ENCODE measurements at regions not wholly inside any gene's neighbourhood (a gene's known extent, or its start where the extent isn't known, plus 50 kb on each side); places are given as distances from the start of the nearest gene placed in this dataset.
"Not testable (repeated sequence)": the region's sequence is repeated elsewhere in the genome, so short reads cannot be mapped to it uniquely, and the experiment has no call there.

- H3K27me3 ChIP-seq (ENCODE audit: control insufficient read depth, insufficient read depth, low read length) = no peaks in the 10 kb centered on the region
- no peaks in the 10 kb centered on the region for H3K36me3 ChIP-seq (ENCODE audit: control insufficient read depth, insufficient read depth, low read length)
- no peaks in the 10 kb centered on the region for H3K4me1 ChIP-seq (ENCODE audit: control insufficient read depth, insufficient read depth, low read length)
- WGBS (ENCODE audit: insufficient coverage, insufficient read length) = no CpG with 5 or more reads among the region's 2 CpGs
- no peak overlapping the region for H3K4me3 ChIP-seq (ENCODE audit: low read length)
- DNase-seq (ENCODE audit: low read depth, low spot score) = no peak
- no peaks in the 10 kb centered on the region for H3K9me3 ChIP-seq (ENCODE audit: control insufficient read depth, insufficient read depth, low read length)
- H3K27ac ChIP-seq (ENCODE audit: low read length) = no peak overlapping the region
These were observed 528.1 kb downstream of the KIF20B start for GRCh38 chr10:90229486-90229885.

DNA sequence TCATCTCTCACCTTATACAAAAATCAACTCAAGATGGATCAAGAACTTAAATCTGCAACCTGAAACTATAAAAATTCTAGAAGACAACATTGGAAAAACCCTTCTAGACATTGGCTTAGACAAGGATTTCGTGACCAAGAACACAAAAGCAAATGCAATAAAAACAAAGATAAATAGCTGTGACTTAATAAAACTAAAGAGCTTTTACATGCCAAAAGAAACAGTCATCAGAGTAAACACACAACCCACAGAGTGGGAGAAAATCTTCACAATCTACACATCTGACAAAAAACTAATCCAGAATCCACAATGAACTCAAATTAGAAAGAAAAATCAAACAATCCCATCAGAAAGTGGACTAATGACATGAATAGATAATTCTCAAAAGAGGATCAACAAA is 532.4 kb downstream of the KIF20B start:
- not testable (repeated sequence) for H3K36me3 ChIP-seq (ENCODE audit: control insufficient read depth, insufficient read depth, low read length); H3K27ac ChIP-seq (ENCODE audit: low read length); H3K27me3 ChIP-seq (ENCODE audit: control insufficient read depth, insufficient read depth, low read length); H3K4me3 ChIP-seq (ENCODE audit: low read length); H3K9me3 ChIP-seq (ENCODE audit: control insufficient read depth, insufficient read depth, low read length); DNase-seq (ENCODE audit: low read depth, low spot score); H3K4me1 ChIP-seq (ENCODE audit: control insufficient read depth, insufficient read depth, low read length)
- WGBS (ENCODE audit: insufficient coverage, insufficient read length) = no CpG with 5 or more reads among the region's 1 CpG

- H3K4me3 ChIP-seq (ENCODE audit: low read length) = no peak overlapping the region
- no peaks in the 10 kb centered on the region for H3K4me1 ChIP-seq (ENCODE audit: control insufficient read depth, insufficient read depth, low read length)
- no peaks in the 10 kb centered on the region for H3K9me3 ChIP-seq (ENCODE audit: control insufficient read depth, insufficient read depth, low read length)
- H3K36me3 ChIP-seq (ENCODE audit: control insufficient read depth, insufficient read depth, low read length) = no peaks in the 10 kb centered on the region
- no peak for DNase-seq (ENCODE audit: low read depth, low spot score)
- no peak overlapping the region for H3K27ac ChIP-seq (ENCODE audit: low read length)
- no CpG with 5 or more reads among the region's 2 CpGs for WGBS (ENCODE audit: insufficient coverage, insufficient read length)
- no peaks in the 10 kb centered on the region for H3K27me3 ChIP-seq (ENCODE audit: control insufficient read depth, insufficient read depth, low read length)
These were observed 544.2 kb downstream of the KIF20B start for GRCh38 chr10:90245623-90246022.

GRCh38 chr10:90250784-90251183 is 549.4 kb downstream of the KIF20B start:
- H3K36me3 ChIP-seq (ENCODE audit: control insufficient read depth, insufficient read depth, low read length); DNase-seq (ENCODE audit: low read depth, low spot score): not testable (repeated sequence)
- WGBS (ENCODE audit: insufficient coverage, insufficient read length) = no CpG with 5 or more reads among the region's 16 CpGs

GRCh38 chr10:90269699-90270098 is 568.3 kb downstream of the KIF20B start:
- no peak overlapping the region for H3K27ac ChIP-seq (ENCODE audit: low read length)
- no peaks in the 10 kb centered on the region for H3K36me3 ChIP-seq (ENCODE audit: control insufficient read depth, insufficient read depth, low read length)
- H3K4me3 ChIP-seq (ENCODE audit: low read length) = no peak overlapping the region
- H3K4me1 ChIP-seq (ENCODE audit: control insufficient read depth, insufficient read depth, low read length) = no peaks in the 10 kb centered on the region
- no peak for DNase-seq (ENCODE audit: low read depth, low spot score)
- H3K27me3 ChIP-seq (ENCODE audit: control insufficient read depth, insufficient read depth, low read length) = no peaks in the 10 kb centered on the region
- no peaks in the 10 kb centered on the region for H3K9me3 ChIP-seq (ENCODE audit: control insufficient read depth, insufficient read depth, low read length)
- WGBS (ENCODE audit: insufficient coverage, insufficient read length) = no CpG with 5 or more reads among the region's 2 CpGs

More at GRCh38 chr10:90250784-90251183, 549.4 kb downstream of the KIF20B start:
- not testable (repeated sequence) for H3K4me1 ChIP-seq (ENCODE audit: control insufficient read depth, insufficient read depth, low read length); H3K9me3 ChIP-seq (ENCODE audit: control insufficient read depth, insufficient read depth, low read length); H3K27me3 ChIP-seq (ENCODE audit: control insufficient read depth, insufficient read depth, low read length); H3K4me3 ChIP-seq (ENCODE audit: low read length); H3K27ac ChIP-seq (ENCODE audit: low read length)

GRCh38 chr10:90274721-90275468 is 573.5 kb downstream of the KIF20B start:
- WGBS (ENCODE audit: insufficient coverage, insufficient read length) = no CpG with 5 or more reads among the region's 5 CpGs
- Histone ChIP-seq H3K4me1 (ENCODE audit: control insufficient read depth, insufficient read depth, low read length) (no peaks in the 10 kb centered on the region), H3K4me3 (ENCODE audit: low read length) (no peak overlapping the region), H3K27me3 (ENCODE audit: control insufficient read depth, insufficient read depth, low read length) (no peaks in the 10 kb centered on the region), H3K36me3 (ENCODE audit: control insufficient read depth, insufficient read depth, low read length) (no peaks in the 10 kb centered on the region), H3K27ac (ENCODE audit: low read length) (no peak overlapping the region), H3K9me3 (ENCODE audit: control insufficient read depth, insufficient read depth, low read length) (no peaks in the 10 kb centered on the region)
- DNase-seq (ENCODE audit: low read depth, low spot score) = no peak

DNA sequence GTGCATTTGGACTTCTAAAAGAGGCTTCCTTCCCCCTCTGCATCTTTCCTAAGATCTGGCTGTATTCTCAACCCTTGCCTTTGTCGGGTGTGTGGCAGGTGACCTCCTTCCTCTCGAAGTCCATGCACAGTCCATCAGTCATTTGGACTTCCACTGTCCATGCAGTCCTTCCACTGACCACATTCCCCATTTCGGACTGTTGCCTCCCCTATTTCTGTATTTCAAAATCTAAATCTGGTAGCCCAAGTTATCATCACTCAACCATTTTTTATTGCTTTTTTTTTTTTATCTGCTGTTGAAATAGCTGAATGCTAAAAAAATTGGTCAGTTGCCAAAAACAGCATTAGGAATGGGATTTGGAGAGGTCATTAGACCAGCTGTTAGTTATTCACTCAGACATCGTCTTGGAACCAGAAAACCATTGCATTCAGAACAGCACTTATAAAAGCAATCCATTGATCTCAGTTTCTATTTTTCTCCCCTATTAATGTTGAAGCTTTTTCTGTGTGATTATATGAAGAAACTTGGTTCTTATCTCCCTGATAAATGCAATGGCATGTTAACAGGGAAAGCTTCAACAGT is 575.6 kb downstream of the KIF20B start:
- H3K27me3 ChIP-seq (ENCODE audit: control insufficient read depth, insufficient read depth, low read length) = no peaks in the 10 kb centered on the region
- no CpG with 5 or more reads among the region's 4 CpGs for whole genome bisulfite sequencing (ENCODE audit: insufficient coverage, insufficient read length)
- no peak for DNase-seq (ENCODE audit: low read depth, low spot score)

DNA sequence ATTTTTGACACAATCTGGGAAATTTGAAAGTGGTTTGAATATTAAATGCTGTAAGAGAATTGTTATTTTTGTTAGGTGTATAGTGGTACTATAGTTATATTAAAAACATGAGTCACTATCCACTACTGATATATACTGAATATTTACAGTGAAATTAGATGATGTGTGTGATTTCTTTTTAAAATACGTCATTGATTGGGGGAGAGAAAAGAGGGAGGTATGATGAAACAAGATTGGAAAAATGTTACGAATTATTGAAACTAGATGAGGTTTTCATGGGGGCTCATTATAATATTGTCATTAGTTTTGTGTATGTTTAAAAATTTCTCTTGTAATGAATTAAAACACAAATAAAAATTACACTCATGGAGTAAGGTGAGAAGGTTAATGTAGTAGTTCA is 571.4 kb downstream of the HTR7 start:
- 100% methylated on average over 2 of the region's 2 CpGs for WGBS (ENCODE audit: insufficient coverage, insufficient read length)
- H3K4me1 ChIP-seq (ENCODE audit: control insufficient read depth, insufficient read depth, low read length) = no peaks in the 10 kb centered on the region

More for the DNA sequence above, 575.6 kb downstream of the KIF20B start:
- Histone ChIP-seq H3K4me1 (ENCODE audit: control insufficient read depth, insufficient read depth, low read length) (no peaks in the 10 kb centered on the region), H3K36me3 (ENCODE audit: control insufficient read depth, insufficient read depth, low read length) (no peaks in the 10 kb centered on the region), H3K9me3 (ENCODE audit: control insufficient read depth, insufficient read depth, low read length) (no peaks in the 10 kb centered on the region), H3K27ac (ENCODE audit: low read length) (no peak overlapping the region), H3K4me3 (ENCODE audit: low read length) (no peak overlapping the region)

DNA sequence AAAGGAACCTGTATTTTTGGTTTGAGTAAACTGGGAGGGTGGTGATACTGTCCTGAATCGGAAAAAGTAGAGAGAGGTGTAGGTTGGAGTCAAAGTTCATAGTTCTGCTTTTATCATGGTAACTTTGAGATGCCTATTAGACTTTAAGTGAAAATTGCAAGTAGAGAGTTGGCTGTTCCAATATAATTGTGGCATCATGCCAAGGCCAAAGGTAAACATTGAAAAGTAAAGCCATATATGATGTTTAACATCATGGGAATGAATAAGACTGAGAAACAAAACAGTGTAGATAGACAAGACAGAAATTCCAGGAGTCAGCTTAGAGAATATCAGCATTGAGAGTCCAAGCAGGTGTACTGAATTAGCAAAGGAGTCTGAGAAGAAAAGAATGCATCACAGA is 570.9 kb downstream of the HTR7 start:
- H3K4me3 ChIP-seq (ENCODE audit: low read length) = no peak overlapping the region
- H3K27ac ChIP-seq (ENCODE audit: low read length) = no peak overlapping the region
- no peaks in the 10 kb centered on the region for H3K4me1 ChIP-seq (ENCODE audit: control insufficient read depth, insufficient read depth, low read length)
- peaks cover 2% of the 10 kb centered on the region; the same call in 1 of the 2 replicates for H3K36me3 ChIP-seq (ENCODE audit: control insufficient read depth, insufficient read depth, low read length)
- no peaks in the 10 kb centered on the region for H3K9me3 ChIP-seq (ENCODE audit: control insufficient read depth, insufficient read depth, low read length)
- no CpG with 5 or more reads among the region's 1 CpG for WGBS (ENCODE audit: insufficient coverage, insufficient read length)
- no peak for DNase-seq (ENCODE audit: low read depth, low spot score)
- 0 out of 2 replicates have a peak, but pooled peaks cover 1% of the 10 kb centered on the region for H3K27me3 ChIP-seq (ENCODE audit: control insufficient read depth, insufficient read depth, low read length)

More for the DNA sequence above, 571.4 kb downstream of the HTR7 start:
- H3K27me3 ChIP-seq (ENCODE audit: control insufficient read depth, insufficient read depth, low read length) = 0 out of 2 replicates have a peak, but pooled peaks cover 1% of the 10 kb centered on the region
- H3K4me3 ChIP-seq (ENCODE audit: low read length) = no peak overlapping the region
- no peaks in the 10 kb centered on the region for H3K9me3 ChIP-seq (ENCODE audit: control insufficient read depth, insufficient read depth, low read length)
- DNase-seq (ENCODE audit: low read depth, low spot score) = no peak
- H3K27ac ChIP-seq (ENCODE audit: low read length) = no peak overlapping the region
- peaks cover 2% of the 10 kb centered on the region; the same call in 1 of the 2 replicates for H3K36me3 ChIP-seq (ENCODE audit: control insufficient read depth, insufficient read depth, low read length)

DNA sequence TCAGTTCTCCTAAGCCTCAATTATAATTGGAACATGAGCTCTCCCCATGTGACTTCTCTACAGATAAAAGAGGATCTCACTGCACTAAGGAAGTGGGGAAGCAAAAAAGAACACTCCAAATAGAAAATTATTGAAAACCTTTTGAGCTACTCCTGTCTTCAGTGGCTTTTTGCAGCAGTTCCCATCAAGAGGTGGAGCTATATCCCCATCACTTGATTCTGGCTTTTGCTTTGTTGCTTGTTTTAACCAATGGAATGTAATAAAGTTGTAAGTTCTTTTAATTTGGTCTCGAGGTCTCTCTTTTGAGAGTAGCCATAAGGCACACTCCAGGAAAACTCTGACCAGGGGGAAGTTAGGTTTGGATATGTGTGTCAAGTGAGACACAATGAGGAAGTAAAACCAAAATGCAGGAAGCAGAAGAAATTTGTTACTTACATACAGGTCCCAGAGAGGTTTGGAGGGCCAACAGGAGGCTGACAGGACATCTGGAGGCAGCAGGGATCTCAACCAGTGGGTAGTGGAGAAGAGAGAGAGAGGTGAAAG is 569.4 kb downstream of the HTR7 start:
- no CpG with 5 or more reads among the region's 1 CpG for WGBS (ENCODE audit: insufficient coverage, insufficient read length)
- 0 out of 2 replicates have a peak, but pooled peaks cover 1% of the 10 kb centered on the region for H3K27me3 ChIP-seq (ENCODE audit: control insufficient read depth, insufficient read depth, low read length)
- H3K27ac ChIP-seq (ENCODE audit: low read length) = no peak overlapping the region
- DNase-seq (ENCODE audit: low read depth, low spot score) = peak; percentile 18
- no peaks in the 10 kb centered on the region for H3K4me1 ChIP-seq (ENCODE audit: control insufficient read depth, insufficient read depth, low read length)
- H3K9me3 ChIP-seq (ENCODE audit: control insufficient read depth, insufficient read depth, low read length) = no peaks in the 10 kb centered on the region
- H3K36me3 ChIP-seq (ENCODE audit: control insufficient read depth, insufficient read depth, low read length) = peaks cover 2% of the 10 kb centered on the region; the same call in 1 of the 2 replicates
- H3K4me3 ChIP-seq (ENCODE audit: low read length) = no peak overlapping the region
